AG08395 (cell line): ENCODE measurements at regions not wholly inside any gene's neighbourhood (a gene's known extent, or its start where the extent isn't known, plus 50 kb on each side); places are given as distances from the start of the nearest gene placed in this dataset.

ENCODE experiments used
- DNase-seq: peaks from one replicate; pipeline ENCODE4 v3.0.0; 2012; ENCODE audit warnings: mixed read lengths, low spot score

GRCh38 chr2:146295080-146295670 is 1549.7 kb upstream of the ACVR2A start:
- DNase-seq: no peak

- no peak for DNase-seq
Measured at GRCh38 chr2:146287281-146287680, 1557.5 kb upstream of the ACVR2A start.

DNA sequence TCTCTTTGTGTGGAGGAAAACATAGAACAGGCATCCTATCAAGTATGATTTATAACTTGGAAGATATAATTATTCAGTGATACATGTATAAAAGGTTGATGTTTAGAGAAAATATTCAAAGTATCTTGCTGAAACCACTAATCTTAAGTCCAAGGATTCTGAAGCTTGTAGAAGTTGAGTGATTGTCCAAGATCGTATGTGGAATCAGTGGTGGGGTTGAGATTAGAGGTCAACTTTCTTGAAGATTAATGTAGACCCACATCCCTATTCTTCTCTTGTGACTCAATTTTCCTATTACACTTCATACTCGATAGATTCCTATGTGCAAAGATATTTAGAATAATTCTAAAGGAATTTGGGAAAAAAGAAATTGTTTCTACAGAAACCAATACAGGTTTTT is 1565.9 kb upstream of the ACVR2A start:
- no peak for DNase-seq

GRCh38 chr2:146271131-146271831 is 1573.5 kb upstream of the ACVR2A start:
- DNase-seq: no peak

- DNase-seq: no peak
Measured at GRCh38 chr2:146270618-146271017, 1574.2 kb upstream of the ACVR2A start.

GRCh38 chr2:146267093-146267492 is 1577.7 kb upstream of the ACVR2A start:
- peak; percentile 6 for DNase-seq

- no peak for DNase-seq
Measured at GRCh38 chr2:146265656-146266055, 1579.2 kb upstream of the ACVR2A start.

DNA sequence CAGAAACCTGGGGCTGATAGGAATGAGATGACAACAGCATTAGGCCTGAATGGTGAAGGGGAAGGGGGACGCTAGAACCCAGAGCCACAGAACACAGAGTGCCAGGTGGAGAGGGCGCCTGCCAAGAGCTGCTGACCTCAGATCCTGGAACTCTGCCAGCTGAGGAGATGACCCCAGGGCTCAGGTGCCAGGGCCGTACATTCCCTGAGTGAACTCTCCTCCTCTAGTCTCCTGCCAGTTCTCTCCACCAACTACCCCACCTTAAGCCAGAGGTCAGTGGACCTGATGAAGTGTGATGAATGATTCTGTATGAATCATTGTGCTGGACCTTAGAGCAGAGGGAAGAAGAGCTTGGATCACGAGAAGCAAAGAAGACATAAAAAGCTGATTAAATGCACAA is 1582.2 kb upstream of the ACVR2A start:
- no peak for DNase-seq

DNA sequence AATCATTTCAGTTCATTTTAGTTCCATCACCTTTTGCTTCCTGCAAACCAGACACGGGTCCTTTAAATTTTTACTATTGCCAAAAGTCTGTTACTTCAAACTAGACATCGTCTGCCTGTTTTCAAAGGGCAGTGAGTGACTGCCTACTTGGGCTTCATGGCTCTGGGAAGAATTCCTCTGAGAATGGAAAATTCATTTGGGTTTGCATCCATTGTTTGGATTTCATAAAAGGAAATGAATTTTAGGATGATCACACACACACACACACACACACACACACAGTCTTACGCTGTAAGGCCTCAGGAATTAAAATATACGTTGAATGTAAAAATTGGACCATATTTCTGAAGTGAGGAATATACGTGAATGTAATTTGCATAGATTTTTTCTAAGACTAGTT is 1584.3 kb upstream of the ACVR2A start:
- DNase-seq: no peak

DNA sequence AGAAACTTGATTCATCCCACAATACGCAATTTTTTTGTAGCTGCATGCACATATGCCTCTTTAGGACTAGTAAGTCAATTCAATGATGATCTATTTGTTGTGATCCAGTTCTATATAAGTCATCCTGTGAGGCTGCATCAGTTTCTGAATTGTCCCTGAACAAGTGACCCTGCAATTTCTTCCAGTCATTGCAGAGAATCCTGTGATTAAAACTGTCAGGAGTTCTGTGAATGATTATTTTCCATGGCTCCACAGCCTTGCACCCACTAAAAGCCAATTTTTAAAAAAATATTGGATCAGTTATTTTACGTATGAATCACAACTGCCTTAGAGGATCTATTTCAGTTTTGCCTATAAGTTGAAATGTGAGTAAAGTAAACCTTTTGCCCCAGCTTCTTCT is 1585.0 kb upstream of the ACVR2A start:
- DNase-seq: no peak

DNA sequence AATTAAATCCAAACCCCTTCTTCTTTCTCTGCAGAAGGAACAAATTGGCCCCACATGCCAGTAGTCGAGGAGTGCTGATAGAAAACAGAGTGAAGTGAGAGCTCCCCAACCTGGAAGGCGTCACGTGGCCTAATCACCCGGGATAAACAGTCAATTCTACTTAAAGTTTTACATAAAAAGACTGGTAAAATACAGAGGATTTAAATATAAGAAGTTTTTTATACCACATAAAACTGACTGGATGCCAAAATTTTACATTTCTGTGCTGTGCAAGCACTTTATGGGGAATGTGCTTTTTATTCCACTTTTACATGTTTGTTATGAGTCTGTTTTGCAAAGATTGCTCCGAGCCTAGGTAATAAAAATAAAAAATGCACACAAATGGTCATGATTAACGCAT is 1586.8 kb upstream of the ACVR2A start:
- DNase-seq: no peak

- no peak for DNase-seq
Measured at GRCh38 chr2:146252119-146252518, 1592.7 kb upstream of the ACVR2A start.

GRCh38 chr2:146251328-146251727 is 1593.5 kb upstream of the ACVR2A start:
- DNase-seq: no peak

- no peak for DNase-seq
Measured at GRCh38 chr2:146246736-146247523, 1597.9 kb upstream of the ACVR2A start.

DNA sequence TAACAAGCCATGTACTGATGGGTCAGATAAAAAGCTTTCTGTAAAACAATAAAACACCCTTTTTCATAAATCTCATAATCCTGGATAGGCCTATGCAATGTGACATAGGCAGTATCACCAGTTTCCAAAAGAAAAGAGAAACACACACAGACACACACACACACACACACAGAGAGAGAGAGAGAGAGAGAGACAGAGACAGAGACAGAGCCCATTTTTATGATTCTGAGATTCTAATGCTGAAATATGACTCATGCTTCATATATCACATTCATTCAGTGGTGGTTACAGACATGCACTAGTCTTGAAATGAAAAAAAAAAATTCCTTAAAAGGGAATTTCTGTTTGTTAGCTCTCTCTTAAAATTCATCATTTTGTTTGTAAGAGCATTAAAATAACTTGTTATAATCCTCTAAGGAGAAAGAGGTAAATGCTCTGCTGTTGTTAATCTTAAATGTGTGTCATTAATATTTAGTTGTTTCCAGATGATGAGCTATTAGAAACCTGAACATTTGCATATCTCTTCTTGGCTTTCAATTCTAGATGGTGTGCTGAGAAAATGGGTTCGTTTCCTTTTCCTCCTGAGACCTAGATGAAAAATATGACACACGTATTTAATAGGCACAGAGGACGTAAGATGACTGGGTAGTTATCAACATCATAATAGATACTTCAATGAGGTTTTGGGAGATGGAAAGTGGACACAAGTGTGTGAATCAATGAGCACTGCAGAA is 1598.7 kb upstream of the ACVR2A start:
- DNase-seq: peak; percentile 8

GRCh38 chr2:146244830-146245229 is 1600.0 kb upstream of the ACVR2A start:
- no peak for DNase-seq

GRCh38 chr2:146244131-146244530 is 1600.7 kb upstream of the ACVR2A start:
- DNase-seq: no peak

DNA sequence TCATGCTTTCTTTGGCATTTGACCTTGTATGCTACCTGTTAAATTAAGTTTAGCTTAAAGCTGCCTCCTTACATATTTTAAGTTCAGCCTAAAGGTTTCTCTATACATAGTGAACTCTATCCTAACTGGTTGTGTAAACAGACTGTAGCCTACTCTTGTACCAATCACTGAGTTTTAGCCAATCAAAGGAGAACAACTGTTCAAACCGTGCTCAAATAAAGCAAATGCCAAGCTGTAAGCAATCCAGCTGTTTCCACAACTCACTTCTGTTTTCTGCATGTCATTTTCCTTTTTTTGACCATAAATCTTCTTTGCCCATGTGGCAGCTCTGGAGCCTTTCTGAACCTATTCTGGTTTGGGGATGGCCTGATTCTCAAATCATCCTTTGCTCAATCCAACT is 1603.8 kb upstream of the ACVR2A start:
- DNase-seq: no peak

DNA sequence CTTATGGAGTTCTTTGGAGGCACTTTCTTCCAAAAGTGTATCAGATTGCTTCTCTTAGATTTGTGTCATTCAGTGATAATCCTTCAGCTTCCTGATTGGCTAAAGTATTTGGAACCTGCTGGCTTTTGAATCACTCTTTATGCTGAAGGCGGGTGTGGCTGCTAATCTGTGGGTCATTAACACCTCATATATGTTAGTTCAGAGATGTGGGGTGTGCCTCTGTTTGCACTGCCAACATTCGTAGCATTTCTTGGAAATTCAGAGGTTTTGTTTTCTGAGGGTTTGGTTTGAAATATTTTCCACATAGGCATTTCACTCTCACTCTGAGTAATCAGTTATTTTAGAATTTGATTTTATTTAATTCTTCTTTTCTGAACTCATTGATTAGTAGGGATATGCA is 1604.4 kb upstream of the ACVR2A start:
- DNase-seq: peak; percentile 19

GRCh38 chr2:146239392-146240135 is 1605.3 kb upstream of the ACVR2A start:
- peak; percentile 61 for DNase-seq

DNA sequence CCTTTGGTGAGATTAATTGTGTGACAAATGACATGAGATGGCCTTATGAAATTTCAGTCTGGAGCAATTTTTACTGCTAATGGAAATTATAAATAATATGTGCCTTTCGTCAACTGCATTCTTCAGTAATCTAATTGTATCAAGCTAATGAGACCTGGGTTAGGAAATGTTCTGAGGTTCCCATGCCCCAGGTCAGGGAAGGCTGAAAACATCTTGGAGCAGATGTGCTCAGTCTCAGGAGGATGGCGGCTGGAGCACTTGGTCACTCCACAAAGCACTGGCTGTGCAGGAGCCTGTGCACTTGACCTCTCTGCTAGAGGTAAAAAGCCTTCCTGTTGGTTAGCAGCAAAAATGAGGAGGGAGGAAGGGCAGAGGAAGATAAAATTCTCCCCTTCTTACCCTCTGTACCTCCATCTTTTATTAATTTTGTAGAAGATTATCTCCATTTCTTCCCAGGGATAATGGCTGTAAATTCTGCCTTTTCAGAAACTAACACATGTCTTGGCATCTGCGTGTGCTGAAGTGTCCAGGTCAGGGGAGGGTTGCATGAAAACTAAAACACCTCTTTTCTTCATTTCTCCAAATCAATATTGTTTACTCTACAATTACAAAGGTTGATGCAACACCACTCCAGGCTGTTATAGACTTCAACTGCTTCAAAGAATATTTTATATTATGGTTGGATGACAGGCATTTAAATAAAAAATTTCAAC is 1606.4 kb upstream of the ACVR2A start:
- no peak for DNase-seq
